ENCODE measurements at regions not wholly inside any gene's neighbourhood (a gene's known extent, or its start where the extent isn't known, plus 50 kb on each side); places are given as distances from the start of the nearest gene placed in this dataset.

GRCh38 chr10:94194256-94194655, 168.5 kb downstream of the NOC3L start:
- no peaks in the 10 kb centered on the region for H3K27me3 ChIP-seq
- H3K36me3 ChIP-seq: no peaks in the 10 kb centered on the region
- H3K9me3 ChIP-seq: no peaks in the 10 kb centered on the region
- no peak overlapping the region for H3K4me3 ChIP-seq
- peak overlapping the region in 2 of 4 donors; percentile 57 to 68 for H3K27ac ChIP-seq
- H3K4me1 ChIP-seq: peaks cover 0 to 36% (median 8%) of the 10 kb centered on the region in 4 donors
- no peak for DNase-seq (ENCODE audit: low spot score in 2 of 2)
- 27 to 37% methylated on average over 1 of the region's 1 CpG for WGBS, 2 donors
- TF ChIP-seq EP300 (IDR thresholded peaks at IDR 0.05) (no peak), CTCF (IDR thresholded peaks at IDR 0.05) (no peak), POLR2A (IDR thresholded peaks at IDR 0.05) (no peak)

- Histone ChIP-seq H3K27ac (no peak overlapping the region), H3K27me3 (no peaks in the 10 kb centered on the region), H3K9me3 (no peaks in the 10 kb centered on the region), H3K4me1 (peaks cover 0 to 36% (median 8%) of the 10 kb centered on the region in 4 donors), H3K4me3 (no peak overlapping the region), H3K36me3 (no peaks in the 10 kb centered on the region)
- no peak for DNase-seq (ENCODE audit: low spot score in 2 of 2)
- TF ChIP-seq POLR2A (IDR thresholded peaks at IDR 0.05) (no peak), EP300 (IDR thresholded peaks at IDR 0.05) (no peak), CTCF (IDR thresholded peaks at IDR 0.05) (no peak)
Observed at GRCh38 chr10:94197241-94197640, 165.5 kb downstream of the NOC3L start.

- Histone ChIP-seq H3K4me1 (peaks cover 0 to 28% (median 3%) of the 10 kb centered on the region in 4 donors), H3K27me3 (no peaks in the 10 kb centered on the region)
Observed at GRCh38 chr10:94198324-94198723, 164.4 kb downstream of the NOC3L start.

GRCh38 chr10:94199565-94199964, 163.2 kb downstream of the NOC3L start:
- DNase-seq (ENCODE audit: low spot score in 2 of 2): no peak
- 47 to 58% methylated on average over 5 of the region's 5 CpGs for WGBS, 2 donors
- Histone ChIP-seq H3K4me1 (peaks cover 0 to 16% (median under 1%) of the 10 kb centered on the region in 4 donors), H3K27me3 (no peaks in the 10 kb centered on the region), H3K4me3 (no peak overlapping the region), H3K36me3 (no peaks in the 10 kb centered on the region), H3K27ac (no peak overlapping the region), H3K9me3 (no peaks in the 10 kb centered on the region)
- TF ChIP-seq EP300 (IDR thresholded peaks at IDR 0.05) (no peak), POLR2A (IDR thresholded peaks at IDR 0.05) (no peak), CTCF (IDR thresholded peaks at IDR 0.05) (no peak)

More at GRCh38 chr10:94198324-94198723, 164.4 kb downstream of the NOC3L start:
- Histone ChIP-seq H3K27ac (no peak overlapping the region), H3K4me3 (no peak overlapping the region), H3K9me3 (no peaks in the 10 kb centered on the region), H3K36me3 (no peaks in the 10 kb centered on the region)
- WGBS, 2 donors: 97 to 98% methylated on average over 2 of the region's 2 CpGs
- no peak for TF ChIP-seq CTCF (IDR thresholded peaks at IDR 0.05)
- TF ChIP-seq EP300 (IDR thresholded peaks at IDR 0.05): no peak
- TF ChIP-seq POLR2A (IDR thresholded peaks at IDR 0.05): no peak
- no peak for DNase-seq (ENCODE audit: low spot score in 2 of 2)

- WGBS, 2 donors: 88 to 95% methylated on average over 2 of the region's 2 CpGs
- no peak for TF ChIP-seq CTCF (IDR thresholded peaks at IDR 0.05)
- no peak for TF ChIP-seq POLR2A (IDR thresholded peaks at IDR 0.05)
- no peak for TF ChIP-seq EP300 (IDR thresholded peaks at IDR 0.05)
- Histone ChIP-seq H3K9me3 (no peaks in the 10 kb centered on the region), H3K4me3 (no peak overlapping the region), H3K36me3 (no peaks in the 10 kb centered on the region), H3K4me1 (peaks cover 0 to 13% (median 0%) of the 10 kb centered on the region in 4 donors), H3K27ac (no peak overlapping the region), H3K27me3 (no peaks in the 10 kb centered on the region)
- DNase-seq (ENCODE audit: low spot score in 2 of 2): no peak
Observed at GRCh38 chr10:94200146-94200837, 162.4 kb downstream of the NOC3L start.
